GM12891 (cell line): ENCODE measurements at regions not wholly inside any gene's neighbourhood (a gene's known extent, or its start where the extent isn't known, plus 50 kb on each side); places are given as distances from the start of the nearest gene placed in this dataset.
"Not testable (repeated sequence)": the region's sequence is repeated elsewhere in the genome, so short reads cannot be mapped to it uniquely, and the experiment has no call there.

Experiments used
- DNase-seq: peaks from one replicate; pipeline ENCODE4 v3.0.0; 2011; ENCODE audit warnings: low spot score; ENCODE audit not compliant: insufficient read length
- FAIRE-seq: peaks from 2 replicates; lab custom pipeline; 2011; peaks lifted over from hg19 to GRCh38; lab: Jason Lieb, UNC
- PAX5 ChIP-seq: IDR thresholded peaks from 2 replicates; pipeline ENCODE4 v1.6.1; 2011; ENCODE audit warnings: low read length, moderate library complexity, mild to moderate bottlenecking; ENCODE audit not compliant: insufficient read depth, severe bottlenecking
- POLR2A ChIP-seq: IDR thresholded peaks from 2 replicates; pipeline ENCODE4 v1.6.1; 2011; ENCODE audit warnings: low read depth, low read length, control low read depth
- POLR2AphosphoS5 ChIP-seq: IDR thresholded peaks from 2 replicates; pipeline ENCODE4 v1.6.1; 2011; ENCODE audit warnings: low read depth, low read length, control low read depth
- POU2F2 ChIP-seq: IDR thresholded peaks from 2 replicates; pipeline ENCODE4 v1.6.1; 2011; ENCODE audit warnings: low read depth, mild to moderate bottlenecking, control low read depth, low read length, moderate library complexity
- SPI1 ChIP-seq: IDR thresholded peaks from 2 replicates; pipeline ENCODE4 v1.6.1; 2011; ENCODE audit warnings: low read depth, low read length, control low read depth
- TAF1 ChIP-seq: IDR thresholded peaks from 2 replicates; pipeline ENCODE4 v1.6.1; 2011; ENCODE audit warnings: low read depth, low read length, control low read depth

DNA sequence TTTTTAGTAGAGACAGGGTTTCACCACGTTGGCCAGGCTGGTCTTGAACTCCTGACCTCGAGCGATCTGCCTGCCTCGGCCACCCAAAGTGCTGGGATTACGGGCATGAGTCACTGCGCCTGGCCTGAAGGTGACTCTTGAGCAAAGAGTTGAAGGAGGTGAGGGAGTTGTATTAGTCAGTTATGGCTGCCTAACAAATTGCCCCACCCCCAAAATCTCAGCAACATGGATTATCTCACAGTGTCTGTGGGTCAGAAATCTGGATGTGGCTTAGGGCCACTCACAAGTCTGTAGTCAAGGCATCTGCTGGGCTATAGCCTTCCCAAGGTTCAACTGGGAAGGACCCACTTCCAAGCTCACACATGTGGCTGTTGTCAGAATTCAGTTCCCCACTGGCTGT, 52.8 kb upstream of the ADGRE5 start:
- DNase-seq (no peak), FAIRE-seq (no peak)
- no peak for TF ChIP-seq TAF1
- no peak for TF ChIP-seq POLR2AphosphoS5
- TF ChIP-seq POU2F2, result no peak
- no peak for TF ChIP-seq POLR2A
- TF ChIP-seq PAX5, result no peak
- TF ChIP-seq SPI1, result no peak

GRCh38 chr19:14327061-14327460, 54.2 kb upstream of the ADGRE5 start:
- FAIRE-seq, DNase-seq: not testable (repeated sequence)

- TF ChIP-seq POU2F2 (no peak), SPI1 (no peak), POLR2A (no peak), POLR2AphosphoS5 (no peak), TAF1 (no peak), PAX5 (no peak)
- no peak for DNase-seq
- FAIRE-seq, result no peak
Observed at GRCh38 chr19:14325863-14326262, 55.4 kb upstream of the ADGRE5 start.

DNA sequence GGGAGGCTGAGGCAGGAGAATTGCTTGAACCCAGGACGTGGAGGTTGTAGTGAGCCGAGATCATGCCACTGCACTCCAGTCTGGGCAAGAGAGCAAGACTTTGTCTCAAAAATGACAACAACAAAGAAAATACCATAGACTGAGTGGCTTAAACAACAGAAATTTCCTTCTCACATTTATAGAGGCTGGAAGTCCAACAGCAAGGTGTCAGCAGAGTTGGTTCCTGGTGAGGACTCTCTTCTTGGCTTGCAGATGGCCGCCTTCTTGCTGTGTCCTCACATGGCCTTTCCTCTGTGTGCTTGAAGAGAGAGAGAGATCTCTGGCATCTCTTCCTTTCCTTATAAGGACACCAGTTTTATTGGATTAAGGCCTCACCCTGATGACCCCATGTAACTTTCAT, 56.1 kb upstream of the ADGRE5 start:
- DNase-seq (no peak), FAIRE-seq (no peak)
- TF ChIP-seq TAF1 (no peak), POLR2A (no peak), PAX5 (no peak), POU2F2 (no peak), POLR2AphosphoS5 (no peak), SPI1 (no peak)

GRCh38 chr19:14322889-14323463, 58.3 kb upstream of the ADGRE5 start:
- DNase-seq, result no peak
- TF ChIP-seq POLR2A (no peak), TAF1 (no peak), SPI1 (no peak), PAX5 (no peak), POU2F2 (no peak), POLR2AphosphoS5 (no peak)

DNA sequence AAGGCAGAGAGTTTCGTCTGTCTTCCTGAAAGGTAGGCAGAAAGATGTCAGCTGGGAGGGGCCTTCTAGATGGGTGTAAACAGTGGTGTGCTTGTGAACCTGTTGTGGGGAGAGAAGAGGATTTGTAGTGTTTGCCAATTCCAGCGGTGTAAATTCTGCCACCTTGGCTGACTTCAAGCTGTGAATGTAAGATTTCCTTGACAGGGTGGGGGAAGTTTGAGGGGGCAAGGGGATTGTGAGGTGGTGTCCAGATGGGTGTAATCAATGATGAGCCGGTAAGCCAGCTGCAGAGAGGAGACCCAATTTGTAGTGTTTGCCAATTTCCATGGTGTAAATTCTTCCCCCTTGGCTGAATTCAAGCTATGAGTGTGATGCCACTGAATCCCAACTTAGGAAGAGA, 61.0 kb upstream of the ADGRE5 start:
- DNase-seq (no peak), FAIRE-seq (no peak)
- TF ChIP-seq PAX5 (no peak), POLR2AphosphoS5 (no peak), POU2F2 (no peak), POLR2A (no peak)

More at GRCh38 chr19:14322889-14323463, 58.3 kb upstream of the ADGRE5 start:
- FAIRE-seq, result no peak

- not testable (repeated sequence) for DNase-seq, FAIRE-seq
Observed at GRCh38 chr19:14319720-14320119, 61.5 kb upstream of the ADGRE5 start.

- DNase-seq, result no peak
- TF ChIP-seq POLR2A, result no peak
- no peak for TF ChIP-seq POLR2AphosphoS5
- no peak for TF ChIP-seq PAX5
- TF ChIP-seq POU2F2, result no peak
- FAIRE-seq, result no peak
Observed at GRCh38 chr19:14318873-14319272, 62.4 kb upstream of the ADGRE5 start.

DNA sequence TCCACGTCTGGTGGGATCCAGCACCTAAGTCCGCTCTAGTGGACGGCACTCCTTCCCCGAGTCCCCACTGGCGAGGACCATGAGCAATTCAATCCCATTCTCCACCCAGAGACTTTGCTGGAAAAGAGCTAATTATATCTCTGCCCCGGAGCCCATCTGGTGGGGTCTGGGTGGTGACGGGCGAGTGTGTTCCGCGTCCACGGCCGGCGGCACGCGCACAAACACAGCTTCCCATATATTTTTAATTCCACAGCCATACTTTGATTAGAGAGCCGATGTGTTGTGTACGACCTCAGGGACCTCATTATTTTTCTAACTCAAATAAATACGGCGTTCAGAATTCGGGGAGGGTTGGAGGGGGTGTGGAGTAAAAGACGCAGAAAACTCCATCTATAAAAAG, 64.1 kb upstream of the ADGRE5 start:
- TF ChIP-seq TAF1, result no peak
- FAIRE-seq (no peak), DNase-seq (no peak)

DNA sequence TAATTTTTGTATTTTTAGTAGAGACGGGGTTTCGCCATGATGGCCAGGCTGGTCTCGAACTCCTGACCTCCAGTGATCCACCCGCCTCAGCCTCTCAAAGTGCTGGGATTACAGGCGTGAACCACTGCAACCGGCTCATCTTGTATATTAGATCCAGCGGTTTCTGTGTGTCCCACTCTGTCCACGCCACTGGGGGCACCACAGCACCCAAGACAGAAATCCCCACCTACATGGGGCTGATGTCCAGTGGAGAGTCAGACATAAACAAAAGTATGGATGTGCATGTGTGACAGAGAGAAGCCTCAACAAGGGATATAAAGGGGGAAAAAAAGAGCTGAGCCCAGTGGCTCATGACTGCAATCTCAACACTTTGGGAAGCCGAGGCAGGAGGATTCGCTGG, 65.8 kb upstream of the ADGRE5 start:
- DNase-seq (no peak), FAIRE-seq (no peak)
- TF ChIP-seq POU2F2, result no peak
- no peak for TF ChIP-seq TAF1
- no peak for TF ChIP-seq POLR2AphosphoS5
- TF ChIP-seq SPI1, result no peak
- TF ChIP-seq PAX5, result no peak
- TF ChIP-seq POLR2A, result no peak

- no peak for FAIRE-seq
- TF ChIP-seq POLR2A (no peak), PAX5 (no peak), POLR2AphosphoS5 (no peak), POU2F2 (no peak), TAF1 (no peak), SPI1 (no peak)
- DNase-seq, result no peak
Observed at GRCh38 chr19:14310055-14310454, 71.2 kb upstream of the ADGRE5 start.

GRCh38 chr19:14305706-14306105, 75.5 kb upstream of the ADGRE5 start:
- TF ChIP-seq TAF1, result no peak
- no peak for TF ChIP-seq PAX5
- no peak for TF ChIP-seq POU2F2
- no peak for TF ChIP-seq POLR2A
- no peak for TF ChIP-seq SPI1
- no peak for TF ChIP-seq POLR2AphosphoS5
- DNase-seq (no peak), FAIRE-seq (no peak)

GRCh38 chr19:14301150-14301549, 80.1 kb upstream of the ADGRE5 start:
- DNase-seq, result no peak
- TF ChIP-seq POLR2A (no peak), TAF1 (no peak), POLR2AphosphoS5 (no peak), POU2F2 (no peak), PAX5 (no peak), SPI1 (no peak)
- FAIRE-seq, result no peak
